A549 (cell line): ENCODE measurements at regions not wholly inside any gene's neighbourhood (a gene's known extent, or its start where the extent isn't known, plus 50 kb on each side); places are given as distances from the start of the nearest gene placed in this dataset.
A peak's percentile ranks its signal among the peaks of the same experiment; 100 is the strongest.

Source experiments
- ATAC-seq, 2 experiments: fragments of 200-7000 bp in 1 of 2; fragments of >200 bp in 1 of 2; cut with Nextera tagmentation in 1 of 2; cut with Tn5 transposase in 1 of 2; 3 replicates each; pipeline versions ENCODE4 v1.8.0 to v1.9.1; 2018 to 2020; ENCODE audit warnings: mild to moderate bottlenecking in 1 of 2, moderate library complexity in 1 of 2
- CTCF ChIA-PET: fragments of 300-600 bp; sonication (Branson Sonifier 250); formaldehyde crosslinking; extraction: SDS; loops from one replicate; lab custom pipeline; 2021; ENCODE audit warnings: antibody characterized with exemption, inconsistent platforms; lab: Yijun Ruan, JAX
- POLR2A ChIA-PET: fragments of 350-600 bp; formaldehyde crosslinking; extraction: SDS; loops from one replicate; lab custom pipeline; 2021; ENCODE audit warnings: antibody characterized with exemption, inconsistent platforms; lab: Yijun Ruan, JAX
- DNase-seq, 2 experiments: peaks; one replicate each; pipeline versions ENCODE4 v3.0.0 to v3.0.0-alpha.2; 2011 to 2016; ENCODE audit warnings: low read depth in 1 of 2, low spot score in 1 of 2
- FAIRE-seq: peaks from 2 replicates; lab custom pipeline; 2011; peaks lifted over from hg19 to GRCh38; lab: Jason Lieb, UNC
- H3K27ac ChIP-seq, 2 experiments: fragments of >200 bp; sonication (Bioruptor Twin); formaldehyde crosslinking; 3 replicates each; pipeline ENCODE4 v1.5.1; 2016 to 2017
- H3K4me1 ChIP-seq: fragments of >200 bp; sonication (Bioruptor Twin); formaldehyde crosslinking; 3 replicates; pipeline ENCODE4 v1.6.1; 2016
- H3K4me2 ChIP-seq: fragments of >200 bp; sonication (Bioruptor Twin); formaldehyde crosslinking; 3 replicates; pipeline ENCODE4 v1.6.1; 2016
- H3K4me3 ChIP-seq: fragments of >200 bp; sonication (Bioruptor Twin); formaldehyde crosslinking; 3 replicates; pipeline ENCODE4 v1.5.1; 2016
- H3K9me3 ChIP-seq: fragments of >200 bp; sonication (Bioruptor Twin); formaldehyde crosslinking; 3 replicates; pipeline ENCODE4 v1.6.1; 2016
- ATOH8 ChIP-seq: fragments of 250-450 bp; sonication (Bioruptor Pico); IDR thresholded peaks from 2 replicates; pipeline ENCODE4 v1.5.0; 2020; ENCODE audit warnings: low read depth, mild to moderate bottlenecking, moderate library complexity
- CBX2 ChIP-seq: fragments of 200-600 bp; sonication (generic); IDR thresholded peaks from 2 replicates; pipeline ENCODE4 v1.6.1; 2016; ENCODE audit warnings: low read depth, mild to moderate bottlenecking, borderline replicate concordance
- CTCF ChIP-seq: fragments of >200 bp; sonication (Bioruptor Twin); formaldehyde crosslinking; IDR thresholded peaks from 3 replicates; pipeline ENCODE4 v1.5.1; 2016
- E2F6 ChIP-seq: IDR thresholded peaks from 2 replicates; pipeline ENCODE4 v1.6.1; 2012; ENCODE audit warnings: low read depth, borderline replicate concordance
- FOSL2 ChIP-seq, 2 experiments: fragments of 450-650 bp in 1 of 2; fragments of >200 bp in 1 of 2; sonication (Bioruptor Twin) in 1 of 2; formaldehyde crosslinking; IDR thresholded peaks; 2 replicates each; pipeline versions ENCODE4 v1.5.0 to v1.6.1; 2016 to 2020; ENCODE audit warnings: mild to moderate bottlenecking in 1 of 2, moderate library complexity in 1 of 2
- FOXS1 ChIP-seq: fragments of 250-450 bp; sonication (Bioruptor Pico); IDR thresholded peaks from 2 replicates; pipeline ENCODE4 v1.5.0; 2020; ENCODE audit warnings: mild to moderate bottlenecking, moderate library complexity
- GATA3 ChIP-seq: IDR thresholded peaks from 2 replicates; pipeline ENCODE4 v1.6.1; 2012; ENCODE audit warnings: borderline replicate concordance
- HES2 ChIP-seq: fragments of >200 bp; sonication (Bioruptor Twin); formaldehyde crosslinking; IDR thresholded peaks from 2 replicates; pipeline ENCODE4 v1.6.1; 2016
- JUN ChIP-seq, 2 experiments: fragments of >200 bp; sonication (Bioruptor Twin); formaldehyde crosslinking; IDR thresholded peaks; 2 replicates in 1 of 2; 3 replicates in 1 of 2; pipeline ENCODE4 v1.6.1; 2016 to 2017
- JUNB ChIP-seq: fragments of >200 bp; sonication (Bioruptor Twin); formaldehyde crosslinking; IDR thresholded peaks from 2 replicates; pipeline ENCODE4 v1.6.1; 2016
- KDM5A ChIP-seq: fragments of 200-600 bp; sonication (generic); IDR thresholded peaks from 2 replicates; pipeline ENCODE4 v1.6.1; 2016; ENCODE audit warnings: antibody characterized with exemption, mild to moderate bottlenecking
- MAX ChIP-seq: IDR thresholded peaks from 2 replicates; pipeline ENCODE4 v1.6.1; 2012
- MYC ChIP-seq: IDR thresholded peaks from 2 replicates; pipeline ENCODE4 v1.6.1; 2012; ENCODE audit warnings: mild to moderate bottlenecking, inconsistent platforms, low read length, improper control_type of control experiment, borderline replicate concordance
- PBX3 ChIP-seq: IDR thresholded peaks from 2 replicates; pipeline ENCODE4 v1.6.1; 2012
- RCOR1 ChIP-seq: fragments of 150-350 bp; IDR thresholded peaks from 2 replicates; pipeline ENCODE4 v1.6.1; 2014; ENCODE audit warnings: antibody characterized with exemption, low read length, low read depth
- RFX5 ChIP-seq: fragments of 450-650 bp; IDR thresholded peaks from 2 replicates; pipeline ENCODE4 v1.7.1; 2014; ENCODE audit warnings: antibody characterized with exemption, mild to moderate bottlenecking, moderate library complexity
- SMC3 ChIP-seq: fragments of >200 bp; sonication (Bioruptor Twin); formaldehyde crosslinking; IDR thresholded peaks from 3 replicates; pipeline ENCODE4 v1.6.1; 2018; ENCODE audit warnings: inconsistent platforms
- SREBF2 ChIP-seq: fragments of 450-650 bp; IDR thresholded peaks from 2 replicates; pipeline ENCODE4 v1.6.1; 2014; ENCODE audit warnings: mild to moderate bottlenecking, moderate library complexity
- TP53 ChIP-seq: fragments of 250-450 bp; sonication (Bioruptor Pico); IDR thresholded peaks from 2 replicates; pipeline ENCODE4 v1.5.0; 2021; ENCODE audit warnings: mild to moderate bottlenecking, moderate library complexity
- ZC3H11A ChIP-seq: fragments of 450-650 bp; IDR thresholded peaks from 2 replicates; pipeline ENCODE4 v1.6.1; 2014; ENCODE audit warnings: antibody characterized with exemption, mild to moderate bottlenecking
- WGBS: methylation state at CpG from one replicate; pipeline ENCODE4 v1.1.6; 2017; ENCODE audit errors: missing lambda C conversion rate; 5-methylcytosine and 5-hydroxymethylcytosine counted together

GRCh38 chr7:33722383-33723101, 182.8 kb upstream of the BMPER start:
- Histone ChIP-seq H3K4me2 (peak overlapping the region; percentile 88), H3K4me3 (peak overlapping the region; percentile 21; the same call in 1 of the 3 replicates), H3K4me1 (peaks cover 24% of the 10 kb centered on the region), H3K27ac (peak overlapping the region; percentile 70 to 81), H3K9me3 (no peaks in the 10 kb centered on the region)
- WGBS: 24% methylated on average over 8 of the region's 15 CpGs
- ATAC-seq (peak; percentile 95 to 97), FAIRE-seq (no peak), DNase-seq (peak; percentile 70 to 73)
- ChIA-PET CTCF (interaction anchor here (0.9 kb wide), 1 partner anchor 210 kb away, joined by 4 read pairs; no protein-coding TSS in a partner anchor), POLR2A (no interaction called here)
- 0 out of 2 replicates have a peak, but pooled peaks have one; percentile 11 for TF ChIP-seq JUNB
- peak; percentile 47 for TF ChIP-seq FOSL2 (IDR thresholded peaks at IDR 0.05)
- TF ChIP-seq FOSL2 (CRISPR knock-in tag; IDR thresholded peaks at IDR 0.05): peak; percentile 79
- TF ChIP-seq SREBF2: no peak
- TF ChIP-seq GATA3: 0 out of 2 replicates have a peak, but pooled peaks have one; percentile 37
- peak in 1 of 2 experiments; percentile 23; a peak in 1 of 5 replicates for TF ChIP-seq JUN (IDR thresholded peaks at IDR 0.05)

- H3K4me3 ChIP-seq: no peak overlapping the region
- FAIRE-seq (no peak), DNase-seq (no peak), ATAC-seq (no peak)
- no peaks in the 10 kb centered on the region for H3K9me3 ChIP-seq
- CTCF ChIA-PET: interaction anchor here (1.0 to 1.5 kb wide), 3 partner anchors 8 to 24 kb away, joined by 3 to 4 read pairs (median 3); no protein-coding TSS in a partner anchor
- 63% methylated on average over 3 of the region's 3 CpGs for WGBS
- POLR2A ChIA-PET: no interaction called here
- peak overlapping the region in 1 of 2 experiments; percentile 81; a peak in 2 of 6 replicates for H3K27ac ChIP-seq
- TF ChIP-seq KDM5A (no peak), RCOR1 (no peak), ATOH8 (CRISPR knock-in tag) (no peak), SMC3 (no peak)
- H3K4me2 ChIP-seq: no peak overlapping the region
- H3K4me1 ChIP-seq: peaks cover 23% of the 10 kb centered on the region
Observed at GRCh38 chr7:33724201-33724600, 181.1 kb upstream of the BMPER start.

- H3K4me2 ChIP-seq: no peak overlapping the region
- CTCF ChIA-PET: interaction anchor here (1.5 kb wide), 1 partner anchor 13 kb away, joined by 4 read pairs; no protein-coding TSS in a partner anchor
Observed at GRCh38 chr7:33725111-33726025, 180.0 kb upstream of the BMPER start.

More at GRCh38 chr7:33725111-33726025, 180.0 kb upstream of the BMPER start:
- TF ChIP-seq TP53 (CRISPR knock-in tag) (no peak), JUN (IDR thresholded peaks at IDR 0.05) (no peak), SMC3 (no peak), PBX3 (no peak), GATA3 (no peak), MAX (no peak), ATOH8 (CRISPR knock-in tag) (no peak), MYC (no peak), CTCF (no peak), HES2 (no peak), FOXS1 (CRISPR knock-in tag) (no peak), RFX5 (no peak), JUNB (no peak), CBX2 (no peak), ZC3H11A (no peak), E2F6 (no peak)
- H3K4me1 ChIP-seq: peaks cover 23% of the 10 kb centered on the region
- no peak overlapping the region; a peak in 1 of 6 replicates for H3K27ac ChIP-seq
- FAIRE-seq: no peak
- no peaks in the 10 kb centered on the region for H3K9me3 ChIP-seq
- H3K4me3 ChIP-seq: no peak overlapping the region
- no peak for ATAC-seq
- POLR2A ChIA-PET: no interaction called here
- no peak for DNase-seq
- WGBS: 54% methylated on average over 7 of the region's 7 CpGs
